HG03280 (cell line): ENCODE measurements at regions not wholly inside any gene's neighbourhood (a gene's known extent, or its start where the extent isn't known, plus 50 kb on each side); places are given as distances from the start of the nearest gene placed in this dataset.
"Not testable (repeated sequence)": the region's sequence is repeated elsewhere in the genome, so short reads cannot be mapped to it uniquely, and the experiment has no call there.

Experiments
- ATAC-seq: cut with Tn5 transposase; IDR thresholded peaks from one replicate; pipeline ENCODE4 v1.9.1; 2021; ENCODE audit warnings: mild to moderate bottlenecking, moderate library complexity; ENCODE audit not compliant: unreplicated experiment

- peak; percentile 60 for ATAC-seq
These were observed 311.8 kb downstream of the LNPK start for GRCh38 chr2:175690113-175690837.

GRCh38 chr2:175688243-175688642 lies 313.8 kb downstream of the LNPK start:
- no peak for ATAC-seq

DNA sequence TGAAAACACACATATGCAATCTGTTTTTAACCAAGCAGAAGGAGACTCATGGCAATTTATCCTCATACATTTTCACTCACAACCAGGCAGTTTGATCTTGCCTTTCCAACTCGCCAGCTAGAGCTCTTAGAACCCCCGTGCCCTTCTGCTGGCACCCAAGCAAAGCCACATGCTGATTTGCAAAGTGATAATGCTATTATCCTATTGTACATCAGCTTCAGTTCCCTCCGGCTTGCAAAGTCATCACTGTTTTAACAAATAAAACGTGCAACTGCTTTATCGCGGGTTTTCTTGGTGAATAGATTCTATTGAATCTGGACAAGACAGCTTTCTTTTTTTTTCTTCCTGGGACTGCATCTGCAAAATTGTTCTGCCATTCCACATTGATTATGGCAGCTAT lies 314.6 kb downstream of the LNPK start:
- ATAC-seq, result no peak

DNA sequence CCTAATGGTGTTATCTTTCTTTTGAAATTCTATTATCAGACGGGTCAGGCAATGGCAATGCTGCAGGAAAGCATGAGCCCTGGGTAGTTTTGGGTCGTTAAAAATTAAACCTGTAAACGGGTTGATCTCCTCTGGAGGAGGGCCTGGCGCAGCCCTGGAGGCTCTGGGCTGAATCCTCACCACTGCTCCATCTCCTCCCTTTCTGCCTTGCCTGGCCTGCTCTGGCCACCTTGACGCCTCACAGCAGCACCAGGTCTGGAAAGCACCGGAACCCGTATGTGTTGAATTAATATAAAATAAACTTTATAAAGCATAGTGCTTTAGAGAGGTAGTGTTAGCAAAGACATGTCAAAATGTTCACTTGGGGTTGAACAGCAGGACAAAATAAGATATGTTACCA lies 316.1 kb downstream of the LNPK start:
- no peak for ATAC-seq

GRCh38 chr2:175684466-175684865 lies 317.6 kb downstream of the LNPK start:
- ATAC-seq, result no peak

- no peak for ATAC-seq
These were observed 322.3 kb downstream of the LNPK start for GRCh38 chr2:175679728-175680127.

DNA sequence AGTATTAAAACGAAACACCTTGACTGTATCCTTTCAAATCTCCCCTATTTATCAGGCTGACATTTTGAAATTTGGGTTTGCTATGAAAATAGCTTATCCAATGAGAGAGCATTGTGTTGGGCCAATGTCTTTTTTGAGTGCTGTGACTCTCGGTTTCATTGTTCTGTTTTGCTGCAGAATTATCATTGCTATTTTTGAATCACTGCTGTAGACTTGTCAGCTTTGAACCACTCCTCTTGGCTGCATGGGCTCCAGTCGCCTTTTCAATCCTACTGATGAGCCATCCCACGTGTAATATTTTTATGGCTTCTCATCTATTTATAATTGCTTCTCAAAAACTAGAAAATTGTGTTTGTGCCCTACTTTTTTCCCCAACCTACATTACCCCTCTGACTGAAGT lies 322.8 kb downstream of the LNPK start:
- no peak for ATAC-seq

DNA sequence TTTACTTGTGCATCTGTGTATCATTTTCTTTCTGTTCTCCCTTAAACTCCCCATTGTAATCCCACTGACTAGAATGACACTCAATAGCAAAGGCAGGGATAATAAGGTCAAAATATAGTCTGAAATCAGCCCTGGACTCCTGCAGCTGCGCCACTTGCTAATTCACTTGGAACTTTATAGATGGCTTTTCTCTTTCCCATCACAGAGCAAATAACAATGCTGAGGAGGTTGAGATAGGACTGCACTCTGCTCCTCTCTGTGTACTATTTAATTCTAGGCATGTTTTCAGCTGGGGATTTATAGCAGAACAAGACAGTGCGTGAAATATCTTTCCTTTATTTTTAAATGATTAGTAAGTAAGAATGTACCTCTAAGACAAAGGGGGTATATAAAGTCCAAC lies 324.2 kb downstream of the LNPK start:
- no peak for ATAC-seq

DNA sequence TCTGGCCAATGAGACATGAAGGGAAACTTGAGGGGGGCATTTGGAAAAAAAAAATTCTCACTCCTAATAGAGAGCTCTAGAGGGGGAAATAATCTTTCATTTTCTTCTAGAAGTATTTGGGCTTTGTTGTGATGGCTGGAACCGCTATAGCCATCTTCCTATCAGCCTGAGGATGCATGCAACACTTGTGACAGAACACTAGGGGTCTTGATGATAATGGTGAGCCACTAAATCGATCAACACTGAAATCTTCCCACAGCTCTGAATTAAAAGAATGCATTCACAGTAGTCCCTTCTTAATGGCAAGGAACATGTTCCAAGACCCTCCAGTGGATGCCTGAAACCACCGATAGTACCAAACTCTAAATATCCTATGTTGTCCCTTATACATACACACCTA lies 325.3 kb downstream of the LNPK start:
- no peak for ATAC-seq

DNA sequence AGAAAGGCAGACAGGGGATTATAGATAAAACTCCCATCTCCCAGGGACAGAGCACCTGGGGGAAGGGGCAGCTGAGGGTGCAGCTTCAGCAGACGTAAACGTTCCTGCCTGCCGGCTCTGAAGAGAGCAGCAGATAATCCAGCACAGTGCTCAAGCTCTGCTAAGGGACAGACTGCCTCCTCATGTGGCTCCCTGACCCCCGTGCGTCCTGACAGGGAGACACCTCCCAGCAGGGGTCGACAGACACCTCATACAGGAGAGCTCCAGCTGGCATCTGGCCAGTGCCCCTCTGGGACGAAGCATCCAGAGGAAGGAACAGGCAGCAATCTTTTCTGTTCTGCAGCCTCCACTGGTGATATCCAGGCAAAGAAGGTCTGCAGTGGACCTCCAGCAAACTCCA lies 333.3 kb downstream of the LNPK start:
- not testable (repeated sequence) for ATAC-seq

GRCh38 chr2:175662335-175662734 lies 339.7 kb downstream of the LNPK start:
- no peak for ATAC-seq

DNA sequence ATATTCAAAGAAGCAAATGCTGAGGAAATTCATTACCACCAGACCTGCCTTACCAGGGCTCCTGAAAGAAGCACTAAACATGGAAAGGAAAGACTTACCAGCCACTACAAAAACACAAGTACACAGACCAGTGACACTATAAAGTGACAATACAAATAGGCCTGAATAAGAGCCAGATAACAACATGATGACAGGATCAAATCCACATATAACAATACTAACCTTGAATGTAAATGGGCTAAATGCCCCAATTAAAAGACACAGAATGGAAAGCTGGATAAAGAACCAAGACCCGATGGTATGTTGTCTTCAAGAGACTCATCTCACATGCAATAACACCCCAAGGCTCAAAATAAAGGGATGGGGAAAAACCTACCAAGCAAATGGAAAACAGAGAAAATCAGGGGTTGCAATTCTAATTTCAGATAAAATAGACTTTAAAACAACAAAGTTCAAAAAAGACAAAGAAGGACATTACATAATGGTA lies 353.4 kb downstream of the LNPK start:
- ATAC-seq, result no peak

DNA sequence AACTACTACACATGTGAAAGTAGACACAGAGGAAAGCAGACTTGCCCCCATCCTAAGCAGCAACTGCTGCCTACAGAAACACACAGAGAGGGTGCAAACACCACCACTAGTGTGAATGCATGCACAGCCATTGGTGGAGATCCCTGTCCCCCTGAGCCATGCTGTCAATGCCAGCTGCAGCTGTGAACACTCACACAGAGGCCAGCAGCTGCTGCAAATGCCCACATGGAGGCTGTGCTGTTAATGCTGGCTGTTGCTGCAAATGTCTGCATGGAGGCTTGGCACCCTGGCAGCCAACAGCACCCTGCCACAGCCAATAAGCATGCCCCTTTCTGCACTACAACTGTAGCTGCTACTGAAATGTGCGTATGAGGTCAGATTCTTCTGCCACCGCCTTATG lies 355.0 kb downstream of the LNPK start:
- ATAC-seq, result no peak

DNA sequence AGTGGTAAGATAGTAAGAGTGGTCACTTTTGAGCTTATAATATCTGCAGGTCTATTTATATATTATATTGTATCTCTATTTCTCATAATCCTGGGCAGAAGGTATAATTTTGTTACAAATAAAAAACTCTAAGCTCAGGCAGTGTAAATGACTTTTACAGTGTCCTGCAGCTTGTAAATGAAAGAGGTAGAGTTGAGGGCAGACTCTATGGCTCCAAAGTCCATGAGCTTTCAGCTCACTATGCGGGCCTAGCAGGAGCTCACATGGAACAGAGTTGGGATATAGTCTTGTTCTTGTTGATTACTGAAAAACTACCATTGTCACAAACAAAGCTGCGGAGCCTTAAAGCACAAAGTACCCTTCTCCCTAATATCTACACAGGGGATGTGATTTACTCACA lies 361.4 kb downstream of the LNPK start:
- no peak for ATAC-seq

DNA sequence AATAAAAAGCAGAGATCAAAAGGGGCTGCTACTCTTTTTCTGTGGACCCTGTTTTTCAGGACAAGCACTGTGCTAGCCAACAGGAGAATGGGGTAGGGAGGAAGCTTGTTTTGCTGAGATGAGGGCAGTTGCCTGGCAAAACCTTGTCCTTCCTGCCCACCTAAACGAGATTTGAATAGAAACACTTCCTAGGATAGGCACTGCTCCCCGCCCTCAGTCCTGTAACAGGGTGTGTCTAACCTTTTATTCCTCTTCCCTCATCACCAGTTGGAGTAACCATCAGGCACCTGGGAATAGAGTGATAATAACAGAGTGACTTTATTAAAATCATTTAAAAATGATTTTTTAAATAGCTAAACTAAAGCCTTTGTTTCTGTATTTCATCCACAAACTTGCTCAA lies 368.8 kb downstream of the LNPK start:
- ATAC-seq, result no peak

- no peak for ATAC-seq
These were observed 370.8 kb downstream of the LNPK start for GRCh38 chr2:175631245-175631623.

DNA sequence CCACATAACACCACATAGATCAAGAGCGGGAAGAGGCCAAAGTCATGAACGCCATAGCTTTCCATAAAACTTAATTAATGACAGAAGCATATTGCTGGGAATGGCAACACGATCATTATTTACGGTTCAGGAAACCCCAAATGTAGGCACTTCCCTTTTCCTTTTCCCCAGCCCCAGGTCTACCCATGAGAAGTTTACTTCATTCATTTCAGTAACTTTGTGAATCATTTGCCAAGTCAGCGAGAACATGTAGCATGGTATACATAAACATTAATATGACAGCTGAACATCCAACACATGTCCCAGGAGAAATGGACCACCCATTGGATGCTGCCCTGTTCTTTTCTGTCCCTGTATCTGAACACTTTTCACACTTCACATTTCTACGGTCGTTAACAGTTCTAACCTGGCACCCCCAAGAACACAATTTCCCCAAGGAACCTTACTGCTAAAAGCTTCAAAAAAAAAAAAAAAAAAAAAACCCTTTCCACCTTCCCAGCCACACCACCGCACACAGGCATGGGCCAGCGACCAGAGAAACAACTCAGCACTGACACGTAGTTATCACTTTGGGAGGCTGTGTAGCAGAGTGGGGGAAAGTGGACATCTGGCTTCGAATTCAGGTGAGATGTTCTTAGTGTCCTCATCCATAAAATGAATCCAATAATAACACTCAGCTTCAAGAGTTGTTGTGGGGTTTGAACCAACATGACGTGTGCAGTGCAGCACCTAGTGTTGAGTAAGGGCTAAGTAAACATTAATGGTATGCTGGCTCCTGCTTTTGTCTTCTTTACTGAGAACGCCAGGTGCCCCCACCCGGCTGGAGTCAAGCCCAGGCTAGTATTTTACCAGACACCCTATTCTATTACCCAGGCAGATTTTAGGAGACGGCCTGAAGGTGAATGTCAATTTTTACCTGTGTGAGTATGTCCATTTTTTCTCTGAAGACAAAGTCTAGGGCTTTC lies 371.5 kb downstream of the LNPK start:
- ATAC-seq, result no peak

DNA sequence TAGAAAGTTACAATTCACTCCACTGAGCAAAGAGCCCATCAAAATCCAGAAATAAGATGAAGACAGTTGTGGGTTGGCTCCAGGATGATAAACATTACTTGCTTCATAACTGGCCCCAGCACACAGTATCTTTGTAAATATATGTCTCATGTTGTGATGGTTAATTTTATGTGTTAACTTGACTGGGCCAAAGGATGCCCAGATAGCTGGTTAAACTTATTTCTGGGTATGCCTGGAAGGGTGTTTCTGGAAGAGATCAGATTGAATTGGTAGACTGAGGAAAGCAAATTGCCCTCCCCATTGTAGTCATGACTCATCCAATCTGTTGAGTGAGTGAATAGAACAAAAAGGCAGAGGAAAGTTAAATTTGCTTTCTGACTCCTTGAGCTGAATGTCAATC lies 373.8 kb downstream of the LNPK start:
- ATAC-seq, result no peak

- no peak for ATAC-seq
These were observed 374.7 kb downstream of the LNPK start for GRCh38 chr2:175627405-175627804.

DNA sequence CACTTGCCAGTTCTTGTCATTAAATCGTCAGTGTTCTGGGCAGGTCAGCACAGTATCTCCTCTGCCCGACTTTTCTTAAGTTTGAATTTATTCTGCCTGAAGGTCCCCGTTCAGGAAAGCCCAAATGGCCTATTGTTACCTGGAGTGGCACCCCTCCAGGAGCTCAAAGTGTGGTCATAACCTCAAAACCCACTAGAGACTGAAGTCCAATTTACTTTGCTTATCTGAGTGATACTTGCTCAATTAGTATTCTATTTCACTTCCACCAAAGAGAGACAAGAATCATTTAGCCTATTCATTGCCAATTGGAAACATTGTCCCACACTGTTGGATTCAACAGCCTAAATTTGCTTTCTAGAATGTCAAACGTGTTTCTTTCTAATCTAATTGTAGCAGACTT lies 375.3 kb downstream of the LNPK start:
- no peak for ATAC-seq

DNA sequence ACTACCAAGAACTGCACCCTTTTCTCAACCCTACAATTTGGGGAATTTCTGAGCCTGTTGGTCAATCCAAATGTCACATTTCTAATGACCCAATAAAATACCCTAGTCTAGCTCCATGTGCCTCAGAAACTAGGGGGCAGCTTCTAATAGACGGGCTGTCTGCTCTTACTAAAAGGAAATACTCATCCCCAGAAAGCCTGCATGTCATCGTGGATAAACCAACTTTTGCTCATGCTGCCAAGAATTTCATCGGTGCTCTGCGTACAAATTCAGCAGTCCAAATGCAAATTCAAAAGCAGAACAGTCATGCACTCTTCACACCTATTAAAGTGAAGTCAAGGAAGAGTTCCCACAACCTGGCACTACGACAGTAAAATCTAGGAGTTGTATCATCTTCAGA lies 377.3 kb downstream of the LNPK start:
- no peak for ATAC-seq

GRCh38 chr2:175624211-175624761 lies 377.8 kb downstream of the LNPK start:
- no peak for ATAC-seq
